ENCODE measurements at regions not wholly inside any gene's neighbourhood (a gene's known extent, or its start where the extent isn't known, plus 50 kb on each side); places are given as distances from the start of the nearest gene placed in this dataset.

DNA sequence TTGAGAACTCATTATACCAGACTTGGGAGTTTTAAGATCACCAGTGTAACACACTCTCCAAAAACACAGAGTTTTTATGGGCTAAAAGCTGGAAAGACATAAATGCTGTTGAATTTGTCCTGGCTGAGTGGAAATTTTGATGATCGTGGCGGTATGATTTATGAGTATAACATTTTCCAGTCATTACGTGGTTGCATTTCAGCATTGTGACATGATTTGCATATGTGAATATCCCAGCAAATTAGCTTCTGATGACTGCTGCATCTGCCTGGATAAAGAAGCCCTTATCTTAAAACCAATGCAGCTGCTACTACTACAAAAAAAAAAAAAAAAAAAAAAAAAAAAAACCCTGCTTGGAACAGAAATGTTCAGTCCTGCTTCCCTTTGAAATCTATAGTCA is 850.9 kb downstream of the TFAP2A start:
- dilution Hi-C loops (cut with MboI; ENCODE audit: extremely low pct_ligation_motif_present, low sequenced_read_pairs) (no loop called here), intact Hi-C loops (cut with micrococcal nuclease) (no loop called here)
- TF ChIP-seq JUN (IDR thresholded peaks at IDR 0.05; ENCODE audit: borderline replicate concordance, insufficient read depth, insufficient read length, low read depth) (no peak), POLR2A (IDR thresholded peaks at IDR 0.05; ENCODE audit: low read depth, low read length) (no peak), MYC (IDR thresholded peaks at IDR 0.05; ENCODE audit: low read depth, low read length) (no peak), EZH2 (IDR thresholded peaks at IDR 0.05; ENCODE audit: borderline replicate concordance, low read depth, low read length, severe bottlenecking) (no peak), GATA2 (IDR thresholded peaks at IDR 0.05; ENCODE audit: insufficient read depth, insufficient read length, low read depth, low read length) (no peak), FOS (IDR thresholded peaks at IDR 0.05; ENCODE audit: borderline replicate concordance, insufficient read depth, low read length) (no peak), POLR2AphosphoS5 (IDR thresholded peaks at IDR 0.05; ENCODE audit: insufficient read depth, low read depth, low read length) (no peak)
- Histone ChIP-seq H3K9ac (replicated peaks; ENCODE audit: extremely low read depth, insufficient read depth, low read length) (no peak overlapping the region), H3K79me2 (ENCODE audit: control insufficient read depth, insufficient read depth, low read length) (no peaks in the 10 kb centered on the region), H3K9me3 (replicated peaks; ENCODE audit: control insufficient read depth, insufficient read depth, low read length) (no peaks in the 10 kb centered on the region), H3K9me1 (replicated peaks; ENCODE audit: control insufficient read depth, extremely low read depth, insufficient read depth, low read length) (no peaks in the 10 kb centered on the region), H3K27me3 (ENCODE audit: control insufficient read depth in 2 of 2, insufficient read depth in 2 of 2, low read length in 2 of 2) (no peaks in the 10 kb centered on the region), H3K4me2 (ENCODE audit: insufficient read depth, low read length) (no peak overlapping the region), H2AFZ (ENCODE audit: low read depth, low read length) (no peak overlapping the region), H3K27ac (ENCODE audit: insufficient read depth, low read depth, low read length) (no peak overlapping the region), H3K4me1 (ENCODE audit: control insufficient read depth, extremely low read depth, insufficient read depth, low read length) (no peaks in the 10 kb centered on the region), H3K4me3 (replicated peaks in 1 of 3; ENCODE audit: insufficient read depth in 1 of 3, low read depth in 1 of 3, low read length in 3 of 3) (no peak overlapping the region), H3K36me3 (ENCODE audit: control insufficient read depth in 2 of 2, extremely low read depth in 1 of 2, insufficient read depth in 2 of 2, low read length in 2 of 2) (no peaks in the 10 kb centered on the region), H4K20me1 (replicated peaks; ENCODE audit: control insufficient read depth, extremely low read depth, insufficient read depth, low read length) (no peaks in the 10 kb centered on the region)
- no TSS peak for BruUV-seq (replicated peaks)
- DNase-seq (ENCODE audit: low read depth, low spot score): no peak
- no peak for FAIRE-seq
- POLR2A ChIA-PET: no interaction called here
- CTCF ChIA-PET: no interaction called here

- Histone ChIP-seq H3K4me1 (ENCODE audit: control insufficient read depth, extremely low read depth, insufficient read depth, low read length) (no peaks in the 10 kb centered on the region), H3K4me3 (replicated peaks in 1 of 3; ENCODE audit: insufficient read depth in 1 of 3, low read depth in 1 of 3, low read length in 3 of 3) (no peak overlapping the region), H3K27ac (ENCODE audit: insufficient read depth, low read depth, low read length) (no peak overlapping the region), H3K36me3 (ENCODE audit: control insufficient read depth in 2 of 2, extremely low read depth in 1 of 2, insufficient read depth in 2 of 2, low read length in 2 of 2) (no peaks in the 10 kb centered on the region), H3K79me2 (ENCODE audit: control insufficient read depth, insufficient read depth, low read length) (no peaks in the 10 kb centered on the region), H3K9ac (replicated peaks; ENCODE audit: extremely low read depth, insufficient read depth, low read length) (no peak overlapping the region), H3K9me3 (replicated peaks; ENCODE audit: control insufficient read depth, insufficient read depth, low read length) (no peaks in the 10 kb centered on the region), H4K20me1 (replicated peaks; ENCODE audit: control insufficient read depth, extremely low read depth, insufficient read depth, low read length) (no peaks in the 10 kb centered on the region), H3K4me2 (ENCODE audit: insufficient read depth, low read length) (no peak overlapping the region), H3K9me1 (replicated peaks; ENCODE audit: control insufficient read depth, extremely low read depth, insufficient read depth, low read length) (no peaks in the 10 kb centered on the region), H3K27me3 (ENCODE audit: control insufficient read depth in 2 of 2, insufficient read depth in 2 of 2, low read length in 2 of 2) (no peaks in the 10 kb centered on the region), H2AFZ (ENCODE audit: low read depth, low read length) (no peak overlapping the region)
- no peak for TF ChIP-seq JUN (IDR thresholded peaks at IDR 0.05; ENCODE audit: borderline replicate concordance, insufficient read depth, insufficient read length, low read depth)
- TF ChIP-seq FOS (IDR thresholded peaks at IDR 0.05; ENCODE audit: borderline replicate concordance, insufficient read depth, low read length): no peak
- TF ChIP-seq EZH2 (IDR thresholded peaks at IDR 0.05; ENCODE audit: borderline replicate concordance, low read depth, low read length, severe bottlenecking): no peak
- TF ChIP-seq, protein P1, sequence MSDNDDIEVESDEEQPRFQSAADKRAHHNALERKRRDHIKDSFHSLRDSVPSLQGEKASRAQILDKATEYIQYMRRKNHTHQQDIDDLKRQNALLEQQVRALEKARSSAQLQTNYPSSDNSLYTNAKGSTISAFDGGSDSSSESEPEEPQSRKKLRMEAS (IDR thresholded peaks at IDR 0.05; ENCODE audit: insufficient read depth, insufficient read length): no peak
- no peak for TF ChIP-seq POLR2A (IDR thresholded peaks at IDR 0.05; ENCODE audit: low read depth, low read length)
- no peak for TF ChIP-seq MYC (IDR thresholded peaks at IDR 0.05; ENCODE audit: low read depth, low read length)
- no peak for TF ChIP-seq GATA2 (IDR thresholded peaks at IDR 0.05; ENCODE audit: insufficient read depth, insufficient read length, low read depth, low read length)
- TF ChIP-seq POLR2AphosphoS5 (IDR thresholded peaks at IDR 0.05; ENCODE audit: insufficient read depth, low read depth, low read length): no peak
- TF ChIP-seq, protein P2, sequence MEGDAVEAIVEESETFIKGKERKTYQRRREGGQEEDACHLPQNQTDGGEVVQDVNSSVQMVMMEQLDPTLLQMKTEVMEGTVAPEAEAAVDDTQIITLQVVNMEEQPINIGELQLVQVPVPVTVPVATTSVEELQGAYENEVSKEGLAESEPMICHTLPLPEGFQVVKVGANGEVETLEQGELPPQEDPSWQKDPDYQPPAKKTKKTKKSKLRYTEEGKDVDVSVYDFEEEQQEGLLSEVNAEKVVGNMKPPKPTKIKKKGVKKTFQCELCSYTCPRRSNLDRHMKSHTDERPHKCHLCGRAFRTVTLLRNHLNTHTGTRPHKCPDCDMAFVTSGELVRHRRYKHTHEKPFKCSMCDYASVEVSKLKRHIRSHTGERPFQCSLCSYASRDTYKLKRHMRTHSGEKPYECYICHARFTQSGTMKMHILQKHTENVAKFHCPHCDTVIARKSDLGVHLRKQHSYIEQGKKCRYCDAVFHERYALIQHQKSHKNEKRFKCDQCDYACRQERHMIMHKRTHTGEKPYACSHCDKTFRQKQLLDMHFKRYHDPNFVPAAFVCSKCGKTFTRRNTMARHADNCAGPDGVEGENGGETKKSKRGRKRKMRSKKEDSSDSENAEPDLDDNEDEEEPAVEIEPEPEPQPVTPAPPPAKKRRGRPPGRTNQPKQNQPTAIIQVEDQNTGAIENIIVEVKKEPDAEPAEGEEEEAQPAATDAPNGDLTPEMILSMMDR (IDR thresholded peaks at IDR 0.05; ENCODE audit: extremely low read depth in 1 of 2, insufficient read depth in 1 of 2, low read depth in 1 of 2, low read length in 2 of 2): no peak
- ChIA-PET POLR2A (no interaction called here), CTCF (no interaction called here)
- dilution Hi-C loops (cut with MboI; ENCODE audit: extremely low pct_ligation_motif_present, low sequenced_read_pairs) (no loop called here), intact Hi-C loops (cut with micrococcal nuclease) (no loop called here)
- DNase-seq (ENCODE audit: low read depth, low spot score) (no peak), FAIRE-seq (no peak)
- BruUV-seq (replicated peaks): no TSS peak
Observed at GRCh38 chr6:9563568-9563967, 851.3 kb downstream of the TFAP2A start.
